NOMO-1 treated with DMSO at 0.1 percent for 48 hours (cell line): ENCODE measurements at regions not wholly inside any gene's neighbourhood (a gene's known extent, or its start where the extent isn't known, plus 50 kb on each side); places are given as distances from the start of the nearest gene placed in this dataset.

Experiments used
- DNase-seq: peaks from one replicate; lab custom pipeline; 2025; ENCODE audit not compliant: unreplicated experiment; lab: John Stamatoyannopoulos, UW

GRCh38 chr1:98385652-98386051 lies 275.9 kb upstream of the SNX7 start:
- no peak for DNase-seq

- no peak for DNase-seq
These were observed 276.9 kb upstream of the SNX7 start for GRCh38 chr1:98384461-98385141.

GRCh38 chr1:98382986-98383740 lies 278.4 kb upstream of the SNX7 start:
- no peak for DNase-seq

GRCh38 chr1:98382586-98382985 lies 278.9 kb upstream of the SNX7 start:
- DNase-seq, result no peak

- DNase-seq, result no peak
These were observed 287.4 kb upstream of the SNX7 start for GRCh38 chr1:98374098-98374497.

- DNase-seq, result peak; percentile 71
These were observed 288.5 kb upstream of the SNX7 start for GRCh38 chr1:98373056-98373455.

GRCh38 chr1:98371764-98372163 lies 289.8 kb upstream of the SNX7 start:
- no peak for DNase-seq

- DNase-seq, result peak; percentile 33
These were observed 292.1 kb upstream of the SNX7 start for GRCh38 chr1:98369463-98369862.

- DNase-seq, result peak; percentile 15
These were observed 292.5 kb upstream of the SNX7 start for GRCh38 chr1:98368995-98369394.

- DNase-seq, result no peak
These were observed 294.1 kb upstream of the SNX7 start for GRCh38 chr1:98367426-98367825.

- DNase-seq, result no peak
These were observed 295.2 kb upstream of the SNX7 start for GRCh38 chr1:98366343-98366742.

GRCh38 chr1:98364544-98364943 lies 297.0 kb upstream of the SNX7 start:
- peak; percentile 38 for DNase-seq

GRCh38 chr1:98360864-98361263 lies 300.7 kb upstream of the SNX7 start:
- DNase-seq, result no peak

- no peak for DNase-seq
These were observed 305.7 kb upstream of the SNX7 start for GRCh38 chr1:98355656-98356383.

GRCh38 chr1:98352378-98352777 lies 309.1 kb upstream of the SNX7 start:
- no peak for DNase-seq

- DNase-seq, result no peak
These were observed 310.0 kb upstream of the SNX7 start for GRCh38 chr1:98351561-98351960.

GRCh38 chr1:98345417-98345816 lies 316.1 kb upstream of the SNX7 start:
- DNase-seq, result no peak

- no peak for DNase-seq
These were observed 316.8 kb upstream of the SNX7 start for GRCh38 chr1:98344731-98345130.

GRCh38 chr1:98342566-98342965 lies 319.0 kb upstream of the SNX7 start:
- DNase-seq, result no peak

- DNase-seq, result no peak
These were observed 321.0 kb upstream of the SNX7 start for GRCh38 chr1:98340511-98340910.

GRCh38 chr1:98336472-98337083 lies 324.9 kb upstream of the SNX7 start:
- no peak for DNase-seq

- no peak for DNase-seq
These were observed 327.6 kb upstream of the SNX7 start for GRCh38 chr1:98333936-98334335.
